GM18498 (cell line): ENCODE measurements at regions not wholly inside any gene's neighbourhood (a gene's known extent, or its start where the extent isn't known, plus 50 kb on each side); places are given as distances from the start of the nearest gene placed in this dataset.

Experiments used
- ATAC-seq: cut with Tn5 transposase; IDR thresholded peaks from one replicate; pipeline ENCODE4 v1.9.1; 2021; ENCODE audit warnings: mild to moderate bottlenecking, moderate library complexity; ENCODE audit not compliant: unreplicated experiment

- ATAC-seq = no peak
These were observed 336.4 kb downstream of the FOXG1 start for GRCh38 chr14:29102996-29103395.

- ATAC-seq = no peak
These were observed 342.3 kb downstream of the FOXG1 start for GRCh38 chr14:29108908-29109307.

- no peak for ATAC-seq
These were observed 343.0 kb downstream of the FOXG1 start for GRCh38 chr14:29109589-29109988.

- no peak for ATAC-seq
These were observed 345.0 kb downstream of the FOXG1 start for GRCh38 chr14:29111554-29111953.

GRCh38 chr14:29123017-29123416, 356.4 kb downstream of the FOXG1 start:
- no peak for ATAC-seq

- ATAC-seq = no peak
These were observed 359.8 kb downstream of the FOXG1 start for GRCh38 chr14:29126361-29126760.

- no peak for ATAC-seq
These were observed 360.3 kb downstream of the FOXG1 start for GRCh38 chr14:29126865-29127264.

GRCh38 chr14:29140016-29140415, 373.4 kb downstream of the FOXG1 start:
- no peak for ATAC-seq

- ATAC-seq = no peak
These were observed 378.0 kb downstream of the FOXG1 start for GRCh38 chr14:29144621-29145020.

- ATAC-seq = no peak
These were observed 381.6 kb downstream of the FOXG1 start for GRCh38 chr14:29148221-29148620.

GRCh38 chr14:29149798-29150197, 383.2 kb downstream of the FOXG1 start:
- no peak for ATAC-seq

GRCh38 chr14:29150659-29151058, 384.1 kb downstream of the FOXG1 start:
- no peak for ATAC-seq

- no peak for ATAC-seq
These were observed 389.5 kb downstream of the FOXG1 start for GRCh38 chr14:29156096-29156495.

- ATAC-seq = no peak
These were observed 395.0 kb downstream of the FOXG1 start for GRCh38 chr14:29161593-29161992.

- ATAC-seq = no peak
These were observed 396.5 kb downstream of the FOXG1 start for GRCh38 chr14:29163109-29163508.

GRCh38 chr14:29165431-29165830, 398.8 kb downstream of the FOXG1 start:
- ATAC-seq = no peak

GRCh38 chr14:29166507-29166906, 399.9 kb downstream of the FOXG1 start:
- ATAC-seq = no peak

- ATAC-seq = no peak
These were observed 401.6 kb downstream of the FOXG1 start for GRCh38 chr14:29168149-29168548.

- no peak for ATAC-seq
These were observed 402.8 kb downstream of the FOXG1 start for GRCh38 chr14:29169408-29169807.

- ATAC-seq = no peak
These were observed 409.1 kb downstream of the FOXG1 start for GRCh38 chr14:29175706-29176105.

- ATAC-seq = no peak
These were observed 410.3 kb downstream of the FOXG1 start for GRCh38 chr14:29176876-29177275.

GRCh38 chr14:29178971-29179370, 412.4 kb downstream of the FOXG1 start:
- no peak for ATAC-seq

- ATAC-seq = no peak
These were observed 424.5 kb downstream of the FOXG1 start for GRCh38 chr14:29191092-29191491.

GRCh38 chr14:29197557-29197956, 431.0 kb downstream of the FOXG1 start:
- no peak for ATAC-seq
